GM19025 (cell line): ENCODE measurements at regions not wholly inside any gene's neighbourhood (a gene's known extent, or its start where the extent isn't known, plus 50 kb on each side); places are given as distances from the start of the nearest gene placed in this dataset.

Experiments used
- ATAC-seq: cut with Tn5 transposase; IDR thresholded peaks from one replicate; pipeline ENCODE4 v1.9.1; 2021; ENCODE audit warnings: mild to moderate bottlenecking, low read depth, moderate library complexity; ENCODE audit not compliant: unreplicated experiment

- ATAC-seq: no peak
Measured at GRCh38 chr11:31870609-31871309, 59.6 kb upstream of the PAX6 start.

GRCh38 chr11:31869986-31870385 is 58.9 kb upstream of the PAX6 start:
- ATAC-seq: no peak

GRCh38 chr11:31865606-31866300 is 54.6 kb upstream of the PAX6 start:
- no peak for ATAC-seq

GRCh38 chr11:31863170-31863832 is 52.2 kb upstream of the PAX6 start:
- ATAC-seq: no peak

GRCh38 chr11:31861011-31861410 is 49.9 kb upstream of the PAX6 start:
- ATAC-seq: no peak
